Smooth muscle cell (in vitro differentiated cells): ENCODE measurements at regions not wholly inside any gene's neighbourhood (a gene's known extent, or its start where the extent isn't known, plus 50 kb on each side); places are given as distances from the start of the nearest gene placed in this dataset.

Experiments
- DNase-seq: peaks from one replicate; lab custom pipeline; 2025; ENCODE audit not compliant: unreplicated experiment; lab: John Stamatoyannopoulos, UW
- H2AFZ ChIP-seq: fragments of 200-600 bp; sonication (generic); 2 replicates; pipeline ENCODE4 v1.6.0; 2016; ENCODE audit warnings: antibody characterized with exemption, low read depth, mild to moderate bottlenecking
- H3F3A ChIP-seq: fragments of 200-600 bp; sonication (generic); 2 replicates; pipeline ENCODE4 v1.6.0; 2017; ENCODE audit warnings: antibody characterized with exemption, low read depth
- H3K27ac ChIP-seq: fragments of 200-600 bp; sonication (generic); 2 replicates; pipeline ENCODE4 v1.5.1; 2016; ENCODE audit warnings: low read depth, mild to moderate bottlenecking
- H3K27me3 ChIP-seq: fragments of 200-600 bp; sonication (generic); 2 replicates; pipeline ENCODE4 v1.6.1; 2016; ENCODE audit warnings: low read depth, mild to moderate bottlenecking
- H3K36me3 ChIP-seq: fragments of 200-600 bp; sonication (generic); 2 replicates; pipeline ENCODE4 v1.5.1; 2016; ENCODE audit warnings: low read depth
- H3K4me1 ChIP-seq: fragments of 200-600 bp; sonication (generic); 2 replicates; pipeline ENCODE4 v1.5.1; 2016; ENCODE audit warnings: low read depth
- H3K4me2 ChIP-seq: fragments of 200-600 bp; sonication (generic); 2 replicates; pipeline ENCODE4 v1.6.0; 2016; ENCODE audit warnings: mild to moderate bottlenecking
- H3K4me3 ChIP-seq: fragments of 200-600 bp; sonication (generic); 2 replicates; pipeline ENCODE4 v1.5.1; 2016; ENCODE audit warnings: mild to moderate bottlenecking
- H3K79me2 ChIP-seq: fragments of 200-600 bp; sonication (generic); 2 replicates; pipeline ENCODE4 v1.6.0; 2016; ENCODE audit warnings: low read depth, mild to moderate bottlenecking
- H3K9ac ChIP-seq: fragments of 200-600 bp; sonication (generic); 2 replicates; pipeline ENCODE4 v1.6.0; 2016; ENCODE audit warnings: low read depth
- H3K9me3 ChIP-seq: fragments of 200-600 bp; sonication (generic); replicated peaks from 2 replicates; pipeline ENCODE4 v1.5.1; 2016; ENCODE audit warnings: low read depth
- H4K20me1 ChIP-seq: fragments of 200-600 bp; sonication (generic); 2 replicates; pipeline ENCODE4 v1.6.0; 2016; ENCODE audit warnings: low read depth
- CTCF ChIP-seq: fragments of 200-600 bp; sonication (generic); IDR thresholded peaks from 2 replicates; pipeline ENCODE4 v1.5.1; 2017; ENCODE audit warnings: borderline replicate concordance, mild to moderate bottlenecking, antibody characterized with exemption; ENCODE audit not compliant: insufficient read depth, poor library complexity, severe bottlenecking
- WGBS: methylation state at CpG from one replicate; pipeline ENCODE4 v1.1.7; 2016; ENCODE audit warnings: low lambda C conversion rate; 5-methylcytosine and 5-hydroxymethylcytosine counted together

- Histone ChIP-seq H3K4me1 (no peaks in the 10 kb centered on the region), H3K4me3 (no peak overlapping the region), H3K9ac (no peak overlapping the region), H2AFZ (no peak overlapping the region), H3K9me3 (no peaks in the 10 kb centered on the region), H3K79me2 (no peaks in the 10 kb centered on the region), H3K27me3 (no peaks in the 10 kb centered on the region), H3K36me3 (no peaks in the 10 kb centered on the region), H3K4me2 (no peak overlapping the region), H4K20me1 (no peaks in the 10 kb centered on the region), H3F3A (no peaks in the 10 kb centered on the region), H3K27ac (no peak overlapping the region)
- no peak for TF ChIP-seq CTCF
- no peak for DNase-seq
Measured at GRCh38 chr12:91851741-91852477, 293.7 kb downstream of the BTG1 start.

GRCh38 chr12:91846466-91847055 is 299.1 kb downstream of the BTG1 start:
- no peaks in the 10 kb centered on the region for H3F3A ChIP-seq
- no peak for TF ChIP-seq CTCF
- no peak overlapping the region for H3K9ac ChIP-seq
- H3K27me3 ChIP-seq = no peaks in the 10 kb centered on the region
- WGBS = 82% methylated on average over 1 of the region's 1 CpG
- no peaks in the 10 kb centered on the region for H3K4me1 ChIP-seq
- H3K4me3 ChIP-seq = no peak overlapping the region
- no peaks in the 10 kb centered on the region for H3K36me3 ChIP-seq
- no peak for DNase-seq
- H2AFZ ChIP-seq = peak overlapping the region; percentile 23
- H3K79me2 ChIP-seq = no peaks in the 10 kb centered on the region
- no peaks in the 10 kb centered on the region for H3K9me3 ChIP-seq
- no peaks in the 10 kb centered on the region for H4K20me1 ChIP-seq
- H3K4me2 ChIP-seq = no peak overlapping the region
- H3K27ac ChIP-seq = no peak overlapping the region

- Histone ChIP-seq H3K4me1 (no peaks in the 10 kb centered on the region), H3K36me3 (no peaks in the 10 kb centered on the region), H3K4me3 (no peak overlapping the region), H3K9ac (no peak overlapping the region), H3F3A (no peaks in the 10 kb centered on the region), H3K4me2 (no peak overlapping the region), H2AFZ (no peak overlapping the region), H3K27ac (no peak overlapping the region), H4K20me1 (no peaks in the 10 kb centered on the region), H3K79me2 (no peaks in the 10 kb centered on the region), H3K27me3 (no peaks in the 10 kb centered on the region), H3K9me3 (no peaks in the 10 kb centered on the region)
- TF ChIP-seq CTCF = no peak
- WGBS = 43% methylated on average over 1 of the region's 1 CpG
- no peak for DNase-seq
Measured at GRCh38 chr12:91845365-91845764, 300.3 kb downstream of the BTG1 start.

GRCh38 chr12:91841822-91842221 is 303.8 kb downstream of the BTG1 start:
- no peaks in the 10 kb centered on the region for H3K27me3 ChIP-seq
- no peak for DNase-seq
- H2AFZ ChIP-seq = no peak overlapping the region
- H3K79me2 ChIP-seq = no peaks in the 10 kb centered on the region
- TF ChIP-seq CTCF = no peak
- no peaks in the 10 kb centered on the region for H4K20me1 ChIP-seq
- no peak overlapping the region for H3K4me3 ChIP-seq
- no peaks in the 10 kb centered on the region for H3K36me3 ChIP-seq
- H3K4me1 ChIP-seq = no peaks in the 10 kb centered on the region
- H3F3A ChIP-seq = no peaks in the 10 kb centered on the region
- no peak overlapping the region for H3K4me2 ChIP-seq
- no peak overlapping the region for H3K9ac ChIP-seq
- no peaks in the 10 kb centered on the region for H3K9me3 ChIP-seq
- no peak overlapping the region for H3K27ac ChIP-seq
